PFSK-1 (cell line): ENCODE measurements at regions not wholly inside any gene's neighbourhood (a gene's known extent, or its start where the extent isn't known, plus 50 kb on each side); places are given as distances from the start of the nearest gene placed in this dataset.

Source experiments
- FOXP2 ChIP-seq: optimal IDR thresholded peaks from 2 replicates; pipeline ENCODE3; 2011; ENCODE audit warnings: borderline replicate concordance, control low read depth, inconsistent platforms; ENCODE audit not compliant: insufficient read depth; ENCODE audit errors: extremely low read length, extremely low read depth
- POLR2AphosphoS5 ChIP-seq: IDR thresholded peaks from 2 replicates; pipeline ENCODE4 v1.6.1; 2012; ENCODE audit warnings: low read depth, mild to moderate bottlenecking, control low read depth, low read length, moderate library complexity
- REST ChIP-seq, 2 experiments: IDR thresholded peaks; 2 replicates each; pipeline versions ENCODE4 v1.6.1 to v1.8.0; 2011 to 2012; ENCODE audit warnings: low read depth in 2 of 2, low read length in 2 of 2, control low read depth in 1 of 2, inconsistent platforms in 1 of 2, mild to moderate bottlenecking in 1 of 2, moderate library complexity in 1 of 2; ENCODE audit not compliant: insufficient read depth in 1 of 2
- SIN3A ChIP-seq: IDR thresholded peaks from 2 replicates; pipeline ENCODE4 v1.6.1; 2012; ENCODE audit warnings: mild to moderate bottlenecking, low read length, moderate library complexity, borderline replicate concordance; ENCODE audit not compliant: insufficient read depth
- TAF1 ChIP-seq: IDR thresholded peaks from 2 replicates; pipeline ENCODE4 v1.6.1; 2012; ENCODE audit warnings: low read length, control low read depth, borderline replicate concordance; ENCODE audit not compliant: insufficient read depth

GRCh38 chr22:47626428-47627390, 864.3 kb downstream of the TBC1D22A start:
- TF ChIP-seq REST (IDR thresholded peaks at IDR 0.05; ENCODE audit: insufficient read depth in 1 of 2, low read depth in 2 of 2, low read length in 2 of 2) = no peak
- TF ChIP-seq SIN3A = no peak
- no peak for TF ChIP-seq TAF1
- TF ChIP-seq POLR2AphosphoS5 = no peak
- TF ChIP-seq FOXP2 = no peak

GRCh38 chr22:47625531-47626427, 863.3 kb downstream of the TBC1D22A start:
- TF ChIP-seq TAF1 (no peak), REST (IDR thresholded peaks at IDR 0.05; ENCODE audit: insufficient read depth in 1 of 2, low read depth in 2 of 2, low read length in 2 of 2) (no peak), POLR2AphosphoS5 (no peak), FOXP2 (no peak), SIN3A (no peak)

- TF ChIP-seq REST (IDR thresholded peaks at IDR 0.05; ENCODE audit: insufficient read depth in 1 of 2, low read depth in 2 of 2, low read length in 2 of 2) (no peak), FOXP2 (no peak), POLR2AphosphoS5 (no peak), TAF1 (no peak), SIN3A (no peak)
These were observed 862.5 kb downstream of the TBC1D22A start for GRCh38 chr22:47625013-47625385.

- TF ChIP-seq TAF1 (no peak), REST (IDR thresholded peaks at IDR 0.05; ENCODE audit: insufficient read depth in 1 of 2, low read depth in 2 of 2, low read length in 2 of 2) (no peak), FOXP2 (no peak), POLR2AphosphoS5 (no peak), SIN3A (no peak)
These were observed 862.0 kb downstream of the TBC1D22A start for GRCh38 chr22:47624252-47625012.
